OCI-LY1 (cell line): ENCODE measurements at regions not wholly inside any gene's neighbourhood (a gene's known extent, or its start where the extent isn't known, plus 50 kb on each side); places are given as distances from the start of the nearest gene placed in this dataset.
"Not testable (repeated sequence)": the region's sequence is repeated elsewhere in the genome, so short reads cannot be mapped to it uniquely, and the experiment has no call there.

ENCODE experiments used
- H2AFZ ChIP-seq: fragments of 200-600 bp; sonication (generic), shearing (Covaris generic); 2 replicates; pipeline ENCODE4 v1.6.0; 2014; ENCODE audit warnings: antibody characterized with exemption, mild to moderate bottlenecking, low read length
- H3F3A ChIP-seq: fragments of 200-600 bp; sonication (generic), shearing (Covaris generic); 2 replicates; pipeline ENCODE4 v1.6.0; 2014; ENCODE audit warnings: mild to moderate bottlenecking, antibody characterized with exemption, low read length, moderate library complexity; ENCODE audit not compliant: insufficient read depth
- H3K27ac ChIP-seq: fragments of 200-600 bp; sonication (generic); 2 replicates; pipeline ENCODE4 v1.5.1; 2014; ENCODE audit warnings: low read length, mixed run types, mild to moderate bottlenecking, low read depth; ENCODE audit not compliant: poor library complexity, severe bottlenecking
- H3K27me3 ChIP-seq: fragments of 200-600 bp; sonication (generic); 2 replicates; pipeline ENCODE4 v1.6.0; 2014; ENCODE audit warnings: antibody characterized with exemption, mild to moderate bottlenecking, low read length, moderate library complexity; ENCODE audit not compliant: insufficient read depth
- H3K36me3 ChIP-seq: fragments of 200-600 bp; sonication (generic); 2 replicates; pipeline ENCODE4 v1.6.1; 2014; ENCODE audit warnings: mild to moderate bottlenecking, antibody characterized with exemption, low read length, moderate library complexity, mixed read lengths; ENCODE audit not compliant: insufficient read depth
- H3K4me1 ChIP-seq: fragments of 200-600 bp; sonication (generic); 2 replicates; pipeline ENCODE4 v1.5.1; 2014; ENCODE audit warnings: mild to moderate bottlenecking, low read length, moderate library complexity; ENCODE audit not compliant: insufficient read depth, severe bottlenecking
- H3K4me2 ChIP-seq: fragments of 200-600 bp; sonication (generic), shearing (Covaris generic); 2 replicates; pipeline ENCODE4 v1.6.1; 2014; ENCODE audit warnings: low read length
- H3K4me3 ChIP-seq: fragments of 200-600 bp; sonication (generic); 2 replicates; pipeline ENCODE4 v1.5.1; 2014; ENCODE audit warnings: low read length, low read depth, mild to moderate bottlenecking, mixed read lengths; ENCODE audit not compliant: poor library complexity, severe bottlenecking
- H3K79me2 ChIP-seq: fragments of 200-600 bp; shearing (Covaris generic); 2 replicates; pipeline ENCODE4 v1.6.1; 2016; ENCODE audit warnings: mixed run types, low read length, mixed read lengths; ENCODE audit not compliant: insufficient read depth
- H3K9ac ChIP-seq: fragments of 200-600 bp; sonication (generic), shearing (Covaris generic); 2 replicates; pipeline ENCODE4 v1.6.1; 2014; ENCODE audit warnings: mild to moderate bottlenecking, low read length, mixed read lengths
- H3K9me2 ChIP-seq: fragments of 200-600 bp; sonication (generic), shearing (Covaris generic); 2 replicates; pipeline ENCODE4 v1.6.1; 2014; ENCODE audit warnings: low read depth, mild to moderate bottlenecking, low read length, mixed read lengths
- H3K9me3 ChIP-seq: fragments of 200-600 bp; shearing (Covaris generic); 2 replicates; pipeline ENCODE4 v1.6.1; 2014; ENCODE audit warnings: low read length, mixed read lengths
- H4K20me1 ChIP-seq: fragments of 200-600 bp; sonication (generic), shearing (Covaris generic); 2 replicates; pipeline ENCODE4 v1.6.0; 2016; ENCODE audit warnings: mild to moderate bottlenecking, low read length; ENCODE audit not compliant: insufficient read depth
- EZH2 ChIP-seq: fragments of 200-600 bp; sonication (generic), shearing (Covaris generic); IDR thresholded peaks from 2 replicates; pipeline ENCODE4 v1.8.0; 2017; ENCODE audit warnings: borderline replicate concordance, mixed run types, mild to moderate bottlenecking, antibody characterized with exemption, low read length, moderate library complexity, mixed read lengths
- TF ChIP-seq, protein P1 (sequence below): fragments of 200-600 bp; sonication (generic), shearing (Covaris generic); IDR thresholded peaks from 2 replicates; pipeline ENCODE4 v1.5.1; 2017; ENCODE audit warnings: mild to moderate bottlenecking, antibody characterized with exemption, low read length, moderate library complexity, mixed read lengths

DNA sequence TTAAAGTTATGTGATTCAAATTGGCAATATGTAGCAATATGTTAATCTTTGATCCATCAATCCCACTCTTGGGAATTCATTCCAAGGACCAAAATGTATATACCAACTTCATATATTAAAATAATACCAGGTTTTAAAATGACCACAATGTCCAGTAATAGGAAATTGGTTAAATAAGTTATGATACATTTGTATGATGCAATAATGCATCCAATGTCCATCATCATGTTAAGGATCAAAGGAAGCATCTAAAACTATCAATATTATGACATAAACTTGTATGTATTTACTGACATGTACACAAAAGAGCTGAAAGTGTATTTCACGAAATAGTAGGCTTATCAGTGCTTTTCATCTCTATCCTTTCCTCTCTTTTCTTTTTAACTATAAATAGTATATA, 406.0 kb downstream of the RSL24D1 start:
- Histone ChIP-seq H3K79me2 (no peaks in the 10 kb centered on the region), H4K20me1 (no peaks in the 10 kb centered on the region), H3K27me3 (no peaks in the 10 kb centered on the region), H3K4me2 (no peak overlapping the region), H3K4me1 (no peaks in the 10 kb centered on the region), H3K9me2 (no peaks in the 10 kb centered on the region), H3F3A (no peaks in the 10 kb centered on the region), H3K9ac (no peak overlapping the region), H3K9me3 (no peaks in the 10 kb centered on the region), H3K4me3 (no peak overlapping the region), H3K27ac (no peak overlapping the region), H2AFZ (no peak overlapping the region), H3K36me3 (no peaks in the 10 kb centered on the region)
- TF ChIP-seq, protein P1, sequence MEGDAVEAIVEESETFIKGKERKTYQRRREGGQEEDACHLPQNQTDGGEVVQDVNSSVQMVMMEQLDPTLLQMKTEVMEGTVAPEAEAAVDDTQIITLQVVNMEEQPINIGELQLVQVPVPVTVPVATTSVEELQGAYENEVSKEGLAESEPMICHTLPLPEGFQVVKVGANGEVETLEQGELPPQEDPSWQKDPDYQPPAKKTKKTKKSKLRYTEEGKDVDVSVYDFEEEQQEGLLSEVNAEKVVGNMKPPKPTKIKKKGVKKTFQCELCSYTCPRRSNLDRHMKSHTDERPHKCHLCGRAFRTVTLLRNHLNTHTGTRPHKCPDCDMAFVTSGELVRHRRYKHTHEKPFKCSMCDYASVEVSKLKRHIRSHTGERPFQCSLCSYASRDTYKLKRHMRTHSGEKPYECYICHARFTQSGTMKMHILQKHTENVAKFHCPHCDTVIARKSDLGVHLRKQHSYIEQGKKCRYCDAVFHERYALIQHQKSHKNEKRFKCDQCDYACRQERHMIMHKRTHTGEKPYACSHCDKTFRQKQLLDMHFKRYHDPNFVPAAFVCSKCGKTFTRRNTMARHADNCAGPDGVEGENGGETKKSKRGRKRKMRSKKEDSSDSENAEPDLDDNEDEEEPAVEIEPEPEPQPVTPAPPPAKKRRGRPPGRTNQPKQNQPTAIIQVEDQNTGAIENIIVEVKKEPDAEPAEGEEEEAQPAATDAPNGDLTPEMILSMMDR: no peak
- no peak for TF ChIP-seq EZH2

DNA sequence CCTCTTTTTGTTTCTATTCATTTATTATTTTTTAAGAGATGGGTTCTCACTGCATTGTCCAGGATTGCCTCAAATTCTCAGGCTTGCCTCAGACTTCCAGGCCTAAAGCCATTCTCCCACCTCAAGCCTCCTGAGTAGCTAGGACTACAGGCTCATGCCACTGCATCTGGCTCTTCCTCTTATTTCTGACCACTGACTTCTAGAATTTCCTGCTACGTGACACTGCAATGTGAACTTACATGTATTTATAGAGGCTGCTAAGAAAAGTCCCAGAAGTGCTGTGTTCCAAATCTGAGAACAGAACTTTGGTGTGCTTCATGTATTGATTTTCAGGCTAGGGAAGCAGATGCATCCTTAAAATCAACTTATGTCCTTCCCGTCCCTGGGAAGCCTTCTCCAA, 407.4 kb downstream of the RSL24D1 start:
- H3K27ac ChIP-seq: no peak overlapping the region
- TF ChIP-seq, protein P1: no peak
- no peak for TF ChIP-seq EZH2
- H3K4me2 ChIP-seq: no peak overlapping the region
- no peaks in the 10 kb centered on the region for H3K9me3 ChIP-seq
- H3K36me3 ChIP-seq: no peaks in the 10 kb centered on the region
- no peak overlapping the region for H2AFZ ChIP-seq
- no peak overlapping the region for H3K9ac ChIP-seq
- H3F3A ChIP-seq: no peaks in the 10 kb centered on the region
- H3K79me2 ChIP-seq: no peaks in the 10 kb centered on the region
- H3K9me2 ChIP-seq: no peaks in the 10 kb centered on the region
- no peaks in the 10 kb centered on the region for H3K4me1 ChIP-seq
- no peaks in the 10 kb centered on the region for H3K27me3 ChIP-seq
- no peaks in the 10 kb centered on the region for H4K20me1 ChIP-seq
- no peak overlapping the region for H3K4me3 ChIP-seq

DNA sequence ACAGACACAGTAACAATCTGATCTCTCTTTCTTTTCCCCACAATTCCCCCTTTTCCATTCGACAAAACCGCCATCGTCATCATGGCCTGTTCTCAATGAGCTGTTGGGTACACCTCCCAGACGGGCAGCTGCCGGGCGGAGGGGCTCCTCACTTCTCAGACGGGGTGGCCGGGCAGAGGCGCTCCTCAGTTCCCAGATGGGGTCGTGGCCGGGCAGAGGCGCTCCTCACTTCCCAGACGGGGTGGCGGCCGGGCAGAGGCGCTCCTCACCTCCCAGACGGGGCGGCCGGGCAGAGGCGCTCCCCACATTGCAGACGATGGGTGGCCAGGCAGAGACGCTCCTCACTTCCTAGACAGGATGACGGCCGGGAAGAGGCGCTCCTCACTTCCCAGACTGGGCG, 415.5 kb downstream of the RSL24D1 start:
- H3K27ac ChIP-seq, H2AFZ ChIP-seq, H3K27me3 ChIP-seq, H3K4me1 ChIP-seq, H3K4me3 ChIP-seq, H3K79me2 ChIP-seq, H3K9me2 ChIP-seq, H4K20me1 ChIP-seq, H3K36me3 ChIP-seq, H3F3A ChIP-seq, H3K9me3 ChIP-seq, H3K4me2 ChIP-seq, H3K9ac ChIP-seq: not testable (repeated sequence)

DNA sequence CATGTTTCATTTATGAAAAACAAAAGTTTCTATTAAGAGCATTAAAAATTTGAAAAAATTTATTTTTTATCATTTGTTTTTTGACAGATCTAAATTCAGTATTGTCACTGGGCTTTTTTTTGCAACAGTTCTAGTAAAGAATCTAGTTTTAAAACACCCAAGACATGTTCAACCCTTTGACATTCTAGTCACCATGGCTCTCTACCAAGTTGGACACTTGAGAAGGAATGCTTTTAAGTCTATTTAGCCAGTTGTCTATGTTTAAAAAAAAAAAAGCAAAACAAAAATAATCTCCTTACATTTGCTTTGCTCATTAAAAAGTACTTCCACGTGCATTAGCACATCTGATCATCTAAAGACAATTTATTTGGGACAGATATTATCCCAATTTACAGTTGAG, 417.5 kb downstream of the RSL24D1 start:
- Histone ChIP-seq H3F3A (no peaks in the 10 kb centered on the region), H3K4me2 (no peak overlapping the region), H3K36me3 (no peaks in the 10 kb centered on the region), H3K9me2 (no peaks in the 10 kb centered on the region), H3K9ac (no peak overlapping the region), H3K4me3 (no peak overlapping the region), H4K20me1 (no peaks in the 10 kb centered on the region), H3K4me1 (no peaks in the 10 kb centered on the region), H3K79me2 (no peaks in the 10 kb centered on the region), H2AFZ (no peak overlapping the region), H3K27ac (no peak overlapping the region), H3K27me3 (no peaks in the 10 kb centered on the region), H3K9me3 (no peaks in the 10 kb centered on the region)
- TF ChIP-seq EZH2: no peak
- TF ChIP-seq, protein P1: no peak
